COLO668 (cell line): ENCODE measurements at regions not wholly inside any gene's neighbourhood (a gene's known extent, or its start where the extent isn't known, plus 50 kb on each side); places are given as distances from the start of the nearest gene placed in this dataset.

Source experiments
- DNase-seq: peaks from one replicate; lab custom pipeline; 2025; ENCODE audit not compliant: unreplicated experiment; lab: John Stamatoyannopoulos, UW

DNA sequence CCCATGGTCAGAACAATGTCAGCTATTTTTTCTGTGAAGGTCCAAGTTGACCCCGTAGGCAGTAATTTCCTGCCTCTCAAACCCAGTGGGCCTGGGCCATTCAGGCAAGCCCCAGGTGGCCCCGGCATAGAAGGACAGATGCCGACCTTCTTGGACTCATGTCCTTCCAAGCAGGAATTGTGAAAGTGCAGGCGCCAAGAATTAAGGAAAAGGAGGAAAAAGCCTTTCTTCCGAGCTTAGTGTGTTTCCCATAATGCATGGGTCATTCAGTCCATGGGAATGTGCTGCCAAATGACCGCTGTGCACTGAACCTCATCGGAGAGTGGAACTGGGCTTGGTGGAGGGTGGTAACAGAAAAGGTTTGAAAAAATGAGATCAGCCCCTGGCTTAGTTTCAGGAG is 196.5 kb upstream of the HS3ST1 start:
- DNase-seq = no peak

DNA sequence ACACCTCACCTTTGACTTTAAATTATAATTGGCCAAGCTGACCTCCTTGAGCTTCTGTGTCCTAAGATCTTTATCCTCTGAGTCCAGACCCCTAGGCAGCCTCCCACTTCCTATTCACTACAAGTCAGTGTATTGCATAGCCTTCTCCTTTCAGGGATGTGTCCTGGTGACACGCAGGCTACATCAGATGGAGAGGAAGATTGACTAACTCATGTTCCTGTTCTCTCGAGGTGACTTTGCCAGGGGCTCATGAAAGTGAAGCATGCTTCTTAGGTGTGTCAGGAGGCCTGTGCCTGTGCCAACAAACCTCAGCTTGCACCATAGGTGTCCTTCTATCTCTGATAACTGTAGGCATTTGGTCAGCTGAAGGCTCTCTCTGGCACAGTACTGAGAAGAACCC is 195.7 kb upstream of the HS3ST1 start:
- DNase-seq = no peak

- DNase-seq = peak; percentile 20
Measured at GRCh38 chr4:11623726-11624037, 195.0 kb upstream of the HS3ST1 start.

DNA sequence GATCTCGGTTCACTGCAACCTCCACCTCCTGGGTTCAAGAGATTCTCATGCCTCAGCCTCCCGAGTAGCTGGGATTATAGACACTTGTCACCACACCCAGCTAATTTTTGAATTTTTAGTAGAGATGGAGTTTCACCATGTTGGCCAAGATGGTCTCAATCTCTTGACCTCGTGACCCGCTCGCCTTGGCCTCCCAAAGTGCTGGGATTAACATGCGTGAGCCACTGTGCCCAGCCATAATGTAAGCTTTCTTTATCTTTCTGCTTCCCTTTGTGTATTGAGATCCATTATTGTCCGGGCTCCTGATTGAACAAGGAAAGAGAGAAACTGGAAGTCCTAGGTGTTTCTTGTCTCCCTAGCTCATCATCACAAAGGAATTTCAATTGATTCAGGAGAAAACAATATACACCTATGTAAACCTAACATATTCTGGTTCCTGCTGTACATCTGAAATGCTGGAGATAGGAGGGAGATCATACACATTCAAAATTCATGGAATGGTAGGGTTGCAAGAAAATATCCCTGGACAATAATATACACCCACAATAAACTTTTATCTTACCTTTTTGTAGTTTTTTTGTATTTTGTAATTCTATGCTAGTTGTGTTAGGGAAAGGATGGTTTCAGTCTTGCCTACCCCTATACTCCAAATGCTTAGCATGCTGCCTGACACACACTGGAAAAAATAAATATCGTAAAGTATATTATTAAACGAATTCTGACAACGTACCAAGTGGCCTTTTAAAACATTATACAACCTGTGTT is 194.4 kb upstream of the HS3ST1 start:
- DNase-seq = no peak

- no peak for DNase-seq
Measured at GRCh38 chr4:11620861-11621260, 192.2 kb upstream of the HS3ST1 start.

DNA sequence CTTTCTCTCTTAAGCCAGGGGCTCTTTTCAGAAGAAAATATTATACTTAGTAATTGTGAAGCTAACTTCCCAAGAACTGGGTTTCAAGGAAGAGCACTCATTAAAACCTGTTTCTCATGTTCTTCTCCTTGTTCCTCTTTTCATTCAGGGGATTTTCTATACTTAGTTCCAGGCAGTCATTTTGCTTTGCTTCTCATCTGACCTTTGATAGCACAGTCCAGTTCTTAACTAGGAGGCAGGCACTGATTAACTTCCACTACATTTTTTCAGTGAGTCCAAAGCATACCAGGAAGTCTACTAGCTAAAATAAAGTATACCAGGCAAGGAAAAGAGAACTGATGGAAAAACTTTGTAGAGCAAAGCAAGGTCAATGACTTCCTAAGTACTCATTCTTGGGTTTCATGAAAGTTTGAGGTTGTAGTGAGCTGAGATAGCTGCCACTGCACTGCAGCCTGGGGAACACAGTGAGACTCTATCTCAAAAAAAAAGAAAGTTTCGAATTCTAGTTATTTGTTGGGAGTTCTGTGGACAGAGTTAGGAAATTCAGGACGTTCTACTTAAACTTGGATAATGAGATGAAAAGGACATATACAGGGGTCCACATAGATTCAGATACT is 190.1 kb upstream of the HS3ST1 start:
- DNase-seq = no peak

DNA sequence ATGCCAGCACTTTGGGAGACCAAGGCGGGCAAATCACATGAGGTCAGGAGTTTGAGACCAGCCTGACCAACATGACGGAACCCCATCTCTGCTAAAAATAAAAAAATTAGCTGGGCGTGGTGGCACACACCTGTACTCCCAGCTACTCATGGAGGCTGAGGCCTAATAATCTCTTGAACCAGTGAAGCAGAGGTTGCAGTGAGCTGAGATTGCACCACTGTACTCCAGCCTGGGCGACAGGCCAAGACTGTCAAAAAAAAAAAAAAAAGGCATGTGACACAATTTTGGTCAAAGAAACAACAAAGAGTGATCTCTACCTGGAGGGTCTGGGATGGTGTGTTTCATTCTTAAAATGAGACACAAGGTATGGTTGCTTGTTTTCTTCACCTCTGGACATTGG is 188.2 kb upstream of the HS3ST1 start:
- no peak for DNase-seq

- no peak for DNase-seq
Measured at GRCh38 chr4:11615601-11616000, 186.9 kb upstream of the HS3ST1 start.

DNA sequence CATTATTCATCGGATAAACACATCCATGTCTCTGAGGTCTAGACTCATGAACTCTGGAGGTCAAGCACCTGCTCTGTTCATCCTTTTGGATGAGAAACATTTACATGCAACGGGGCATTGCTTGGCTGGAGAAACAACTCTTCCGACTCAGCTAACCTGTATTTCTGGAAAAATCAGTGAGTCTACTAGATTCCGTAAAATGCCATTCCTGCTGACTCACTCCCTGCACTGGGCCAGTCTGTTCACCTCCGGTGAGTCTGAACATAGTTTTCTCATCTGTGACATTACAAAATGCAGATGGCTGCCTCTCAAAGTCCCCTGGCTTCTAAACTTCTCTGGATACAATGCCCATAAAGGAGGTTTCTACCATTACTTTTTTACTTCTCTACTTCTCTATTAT is 185.7 kb upstream of the HS3ST1 start:
- no peak for DNase-seq

DNA sequence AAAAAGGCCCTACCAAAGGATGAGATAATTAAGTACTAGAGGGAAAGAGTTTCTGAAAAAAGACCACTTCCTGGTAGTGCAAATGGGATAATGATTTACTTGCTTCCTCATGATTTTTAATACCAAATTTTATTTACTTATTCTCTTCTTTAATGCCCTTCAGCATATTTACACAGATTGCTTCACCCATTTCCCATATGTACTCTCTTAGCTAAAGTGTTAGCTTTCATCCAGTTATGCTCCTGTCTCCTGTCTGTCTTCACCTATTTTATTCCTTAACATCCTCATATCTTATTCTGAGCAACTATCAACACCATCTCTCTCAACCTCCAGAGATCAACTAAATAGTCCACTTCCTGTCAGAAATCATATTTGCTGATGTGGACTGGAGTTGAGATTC is 183.2 kb upstream of the HS3ST1 start:
- DNase-seq = no peak

DNA sequence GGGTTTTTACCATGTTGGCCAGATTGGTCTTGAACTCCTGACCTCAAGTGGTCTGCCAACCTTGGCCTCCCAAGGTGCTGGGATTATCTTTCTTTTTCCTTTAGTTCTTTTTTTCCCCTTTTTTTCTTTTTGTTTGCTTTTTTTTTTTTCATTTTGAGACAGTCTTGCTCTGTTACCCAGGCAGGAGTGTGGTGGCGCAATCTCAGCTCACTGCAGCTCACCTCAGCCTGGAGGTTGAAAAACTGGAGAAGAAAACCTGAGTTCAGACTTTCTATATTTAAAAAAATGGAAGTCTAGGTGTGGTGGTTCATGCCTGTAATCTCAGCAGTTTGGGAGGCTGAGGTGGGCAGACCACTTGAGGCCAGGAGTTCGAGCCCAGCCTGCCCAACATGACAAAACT is 181.1 kb upstream of the HS3ST1 start:
- no peak for DNase-seq

- DNase-seq = no peak
Measured at GRCh38 chr4:11608992-11609391, 180.3 kb upstream of the HS3ST1 start.

DNA sequence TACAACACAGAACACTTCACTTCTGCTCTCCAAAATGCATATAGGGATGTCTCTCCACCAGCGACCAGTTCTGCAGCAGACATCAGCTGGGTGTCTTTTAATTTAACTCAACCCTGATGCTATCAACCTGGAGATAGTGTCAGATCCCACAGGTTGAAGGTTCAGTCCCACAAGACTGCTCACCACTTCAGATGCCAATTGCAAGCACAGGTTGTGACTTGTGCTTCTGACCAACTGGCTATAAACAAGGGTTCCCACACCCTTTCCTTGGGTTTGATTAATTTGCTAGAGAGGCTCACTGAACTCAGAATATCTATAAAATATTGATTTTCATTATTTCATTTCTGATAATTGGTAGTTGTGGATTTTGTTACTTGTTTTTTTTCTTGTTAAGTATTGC is 177.4 kb upstream of the HS3ST1 start:
- DNase-seq = no peak

DNA sequence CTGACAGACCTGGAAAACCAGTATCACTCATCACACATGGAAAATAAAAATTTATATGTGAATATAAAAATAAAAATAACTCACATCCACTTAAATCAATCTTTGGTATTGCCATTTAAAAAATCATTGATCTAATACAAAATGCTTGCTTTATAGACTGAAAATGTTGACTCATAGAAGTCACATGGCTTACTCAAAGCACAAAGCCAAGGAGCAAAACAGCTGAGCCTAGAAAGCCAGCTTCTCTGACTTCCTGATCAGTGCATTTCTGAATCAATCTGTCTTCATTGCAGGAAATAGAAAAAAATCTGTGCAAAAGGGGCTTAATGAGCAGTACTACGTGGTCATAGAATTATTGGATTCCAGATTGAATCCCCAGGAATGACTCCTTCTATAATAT is 176.9 kb upstream of the HS3ST1 start:
- DNase-seq = no peak

DNA sequence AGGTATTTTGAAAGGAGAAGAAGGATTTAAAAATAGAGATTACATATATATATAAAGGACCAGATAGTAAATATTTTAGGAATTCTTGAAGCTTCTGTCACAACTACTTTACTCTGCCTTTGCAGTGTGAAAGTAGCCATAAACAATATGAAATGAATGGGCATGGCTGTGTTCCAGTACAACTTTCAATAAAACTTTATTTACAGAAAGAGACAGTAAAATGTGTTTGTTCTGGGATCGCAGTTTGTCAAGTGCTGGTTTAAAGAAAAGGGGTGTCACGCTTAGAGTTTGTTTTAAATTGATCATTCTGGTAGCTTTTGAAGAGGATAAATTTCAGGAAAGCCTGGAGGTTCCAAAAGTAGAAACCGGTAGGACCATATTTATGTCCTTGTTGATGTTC is 176.1 kb upstream of the HS3ST1 start:
- no peak for DNase-seq

GRCh38 chr4:11603591-11604194 is 175.0 kb upstream of the HS3ST1 start:
- DNase-seq = no peak

DNA sequence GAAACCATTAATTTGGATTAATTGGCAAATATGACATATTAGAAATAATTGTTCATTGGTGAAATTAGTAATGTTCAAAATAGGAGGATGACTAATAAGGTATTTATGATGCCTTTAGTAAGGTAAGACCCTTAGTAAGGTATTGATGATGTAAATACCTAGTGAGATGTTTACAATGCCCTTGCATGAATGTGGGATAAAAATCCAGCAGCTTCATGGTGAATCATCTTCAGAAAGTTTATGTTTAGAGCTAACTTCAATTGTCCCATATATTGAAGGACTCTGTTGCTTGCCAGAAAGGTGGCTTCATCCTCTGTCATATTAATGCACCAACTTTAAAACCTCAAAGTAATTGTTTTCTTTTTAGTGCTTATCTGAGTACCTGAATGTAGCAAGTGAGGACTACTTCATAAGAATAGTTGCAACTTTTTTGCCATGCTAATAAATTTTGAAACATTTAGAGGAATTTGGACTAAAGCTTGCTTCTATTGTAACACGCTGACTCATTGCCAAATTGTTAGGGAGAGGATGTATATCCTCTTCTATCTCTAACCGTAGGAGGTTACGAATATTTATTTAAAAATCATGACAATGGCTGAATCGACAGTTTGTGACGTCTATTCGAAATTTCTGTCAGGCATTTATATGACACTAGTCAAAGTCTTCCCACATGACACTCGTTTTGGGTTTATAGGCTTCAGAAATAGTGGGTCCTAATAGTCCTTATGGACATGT is 174.1 kb upstream of the HS3ST1 start:
- DNase-seq = no peak

DNA sequence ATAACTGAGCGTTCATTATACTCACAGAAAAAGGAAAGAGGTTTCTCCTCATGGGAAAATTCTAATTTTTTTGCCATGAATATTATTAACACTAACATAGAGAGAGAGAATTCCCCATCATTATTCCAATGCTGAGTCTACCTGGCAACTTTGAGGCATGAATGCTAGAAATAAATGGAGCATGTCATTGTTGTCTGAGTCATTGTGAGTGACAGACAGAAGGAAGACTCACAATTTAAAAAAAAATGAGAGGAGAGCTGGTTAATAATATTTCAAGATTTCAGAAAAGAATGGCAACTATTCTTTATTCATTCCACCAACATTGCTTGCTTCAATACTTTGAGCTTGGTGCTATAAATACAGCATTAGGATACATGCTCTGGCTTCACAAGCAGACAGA is 170.4 kb upstream of the HS3ST1 start:
- DNase-seq = no peak

DNA sequence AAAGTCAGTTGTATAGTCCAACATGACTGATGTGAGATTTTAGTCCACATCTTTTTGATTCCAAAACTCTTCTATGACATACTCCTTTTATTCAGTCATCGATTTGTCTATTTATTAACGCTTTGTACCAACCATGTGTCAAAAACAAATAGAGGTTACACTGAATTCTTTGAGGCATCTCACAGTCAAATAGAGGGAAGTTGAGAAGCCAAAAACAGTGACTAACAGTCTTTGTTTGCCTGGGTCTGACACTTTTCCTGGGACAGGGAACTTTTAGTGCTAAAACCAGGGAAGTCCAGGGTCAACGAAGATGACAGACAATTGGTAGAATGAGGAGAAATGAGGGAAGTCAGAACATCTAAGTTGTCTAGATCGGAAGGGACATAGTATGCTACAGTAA is 169.9 kb upstream of the HS3ST1 start:
- no peak for DNase-seq

DNA sequence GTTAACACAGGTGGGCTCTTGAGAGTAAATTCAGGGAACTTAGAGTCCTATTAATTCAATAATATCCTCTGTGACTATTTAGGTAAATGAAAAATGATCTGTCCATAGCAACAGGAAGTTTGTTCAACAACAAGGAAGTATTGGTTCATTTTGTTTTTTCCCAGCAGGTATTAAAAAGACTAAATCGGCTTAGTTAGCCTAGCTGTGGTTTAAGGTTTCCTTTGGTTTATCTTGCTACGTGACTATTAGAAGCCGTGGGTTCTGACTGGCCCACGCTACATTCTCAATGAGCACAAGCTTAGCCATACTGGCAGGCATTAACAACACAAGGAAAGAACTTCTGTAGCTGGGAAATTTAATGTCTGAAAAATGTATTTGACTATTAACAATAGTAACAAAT is 168.8 kb upstream of the HS3ST1 start:
- DNase-seq = peak; percentile 21

GRCh38 chr4:11596989-11597388 is 168.3 kb upstream of the HS3ST1 start:
- no peak for DNase-seq

DNA sequence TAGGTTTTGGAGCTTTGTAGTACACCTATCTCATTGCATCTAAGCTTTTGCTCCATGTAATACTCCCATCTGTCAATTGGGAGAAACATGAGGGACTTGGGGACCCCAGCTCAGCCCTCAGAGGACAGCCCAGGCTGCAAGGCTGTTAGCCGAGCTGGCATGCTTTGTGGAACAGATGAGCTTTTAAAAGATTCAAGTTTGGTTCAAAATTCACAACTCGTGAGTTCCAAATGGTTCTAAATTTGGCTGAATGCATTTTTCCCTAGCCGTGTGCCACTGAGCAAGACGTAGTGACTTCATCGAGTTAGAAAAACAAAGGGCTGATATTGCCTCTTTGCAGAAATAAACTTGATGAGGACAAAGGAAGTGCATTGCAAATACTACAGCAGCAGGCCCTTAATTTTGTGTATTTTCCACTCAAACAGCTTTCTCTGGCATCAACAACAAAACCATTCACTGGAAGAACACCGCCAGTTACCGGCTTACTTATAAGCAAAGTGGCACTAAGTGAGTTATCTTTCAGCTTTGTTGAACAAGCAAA is 165.0 kb upstream of the HS3ST1 start:
- DNase-seq = no peak
